ENCODE measurements at regions not wholly inside any gene's neighbourhood (a gene's known extent, or its start where the extent isn't known, plus 50 kb on each side); places are given as distances from the start of the nearest gene placed in this dataset.
A peak's percentile ranks its signal among the peaks of the same experiment; 100 is the strongest.

GRCh38 chr18:55102958-55103456 lies 143.7 kb upstream of the CCDC68 start:
- Histone ChIP-seq H3K9ac (ENCODE audit: insufficient read depth, low read length, poor library complexity, severe bottlenecking) (no peak overlapping the region), H3K4me2 (replicated peaks; ENCODE audit: extremely low read depth, low read length, poor library complexity, severe bottlenecking) (no peak overlapping the region), H3K4me3 (replicated peaks in 1 of 3; ENCODE audit: low read depth in 2 of 3, low read length in 3 of 3) (no peak overlapping the region), H3K36me3 (replicated peaks in 1 of 2; ENCODE audit: control insufficient read depth in 1 of 2, insufficient read depth in 2 of 2, low read length in 2 of 2) (no peaks in the 10 kb centered on the region), H4K20me1 (ENCODE audit: insufficient read depth, low read length) (no peaks in the 10 kb centered on the region), H3K27ac (ENCODE audit: low read depth in 1 of 2, low read length in 2 of 2) (no peak overlapping the region), H3K27me3 (ENCODE audit: control insufficient read depth in 2 of 2, insufficient read depth in 2 of 2, low read length in 2 of 2) (no peaks in the 10 kb centered on the region), H2AFZ (ENCODE audit: insufficient read depth, low read depth, low read length, poor library complexity, severe bottlenecking) (no peak overlapping the region), H3K79me2 (ENCODE audit: insufficient read depth, low read length) (no peaks in the 10 kb centered on the region), H3K4me1 (ENCODE audit: control insufficient read depth in 1 of 2, insufficient read depth in 2 of 2, low read length in 2 of 2) (no peaks in the 10 kb centered on the region), H3K9me3 (replicated peaks in 1 of 2; ENCODE audit: control insufficient read depth in 1 of 2, insufficient read depth in 1 of 2, low read length in 2 of 2) (no peaks in the 10 kb centered on the region)
- intact Hi-C loops (cut with micrococcal nuclease): no loop called here
- peak overlapping the region in 1 of 7 donors; percentile 33 for H3K27ac Mint-ChIP-seq
- H3K27me3 Mint-ChIP-seq (ENCODE audit: low read depth in 3 of 3): peaks cover 0 to 3% (median 0%) of the 10 kb centered on the region in 3 donors
- no peaks in the 10 kb centered on the region for H3K4me1 Mint-ChIP-seq
- peaks cover 0 to 9% (median 0%) of the 10 kb centered on the region in 7 donors for H3K9me3 Mint-ChIP-seq
- 90% methylated on average over 3 of the region's 3 CpGs for WGBS (ENCODE audit: insufficient coverage)
- TF ChIP-seq CTCF (IDR thresholded peaks at IDR 0.05): no peak
- DNase-seq: no peak
- no peak overlapping the region for H3K4me3 Mint-ChIP-seq
- H3K36me3 Mint-ChIP-seq: no peaks in the 10 kb centered on the region

- Histone ChIP-seq H3K4me3 (replicated peaks in 1 of 3; ENCODE audit: low read depth in 2 of 3, low read length in 3 of 3) (no peak overlapping the region), H3K4me1 (ENCODE audit: control insufficient read depth in 1 of 2, insufficient read depth in 2 of 2, low read length in 2 of 2) (no peaks in the 10 kb centered on the region), H4K20me1 (ENCODE audit: insufficient read depth, low read length) (no peaks in the 10 kb centered on the region), H3K4me2 (replicated peaks; ENCODE audit: extremely low read depth, low read length, poor library complexity, severe bottlenecking) (no peak overlapping the region), H3K27ac (ENCODE audit: low read depth in 1 of 2, low read length in 2 of 2) (no peak overlapping the region), H3K79me2 (ENCODE audit: insufficient read depth, low read length) (no peaks in the 10 kb centered on the region), H2AFZ (ENCODE audit: insufficient read depth, low read depth, low read length, poor library complexity, severe bottlenecking) (no peak overlapping the region), H3K36me3 (replicated peaks in 1 of 2; ENCODE audit: control insufficient read depth in 1 of 2, insufficient read depth in 2 of 2, low read length in 2 of 2) (no peaks in the 10 kb centered on the region), H3K9me3 (replicated peaks in 1 of 2; ENCODE audit: control insufficient read depth in 1 of 2, insufficient read depth in 1 of 2, low read length in 2 of 2) (no peaks in the 10 kb centered on the region), H3K27me3 (ENCODE audit: control insufficient read depth in 2 of 2, insufficient read depth in 2 of 2, low read length in 2 of 2) (no peaks in the 10 kb centered on the region), H3K9ac (ENCODE audit: insufficient read depth, low read length, poor library complexity, severe bottlenecking) (no peak overlapping the region)
- no peak for DNase-seq
- H3K27me3 Mint-ChIP-seq (ENCODE audit: low read depth in 3 of 3): peaks cover 0 to 3% (median 0%) of the 10 kb centered on the region in 3 donors
- H3K4me1 Mint-ChIP-seq: no peaks in the 10 kb centered on the region
- intact Hi-C loops (cut with micrococcal nuclease): no loop called here
- peaks cover 0 to 9% (median 0%) of the 10 kb centered on the region in 7 donors for H3K9me3 Mint-ChIP-seq
- no peak for TF ChIP-seq CTCF (IDR thresholded peaks at IDR 0.05)
- H3K27ac Mint-ChIP-seq: no peak overlapping the region
- no peak overlapping the region for H3K4me3 Mint-ChIP-seq
- no CpG with 5 or more reads among the region's 3 CpGs for WGBS (ENCODE audit: insufficient coverage)
- H3K36me3 Mint-ChIP-seq: no peaks in the 10 kb centered on the region
Observed at GRCh38 chr18:55102501-55102900, 143.2 kb upstream of the CCDC68 start.

All from CD14-positive monocyte (primary cell).